Spleen (tissue), 7 donors: ENCODE measurements at regions not wholly inside any gene's neighbourhood (a gene's known extent, or its start where the extent isn't known, plus 50 kb on each side); places are given as distances from the start of the nearest gene placed in this dataset.

Experiments used
- POLR2A ChIP-seq, 3 donors: fragments of 450-650 bp; IDR thresholded peaks; one replicate each; pipeline ENCODE4 v1.5.1; 2017; ENCODE audit warnings: antibody characterized with exemption in 3 of 3, mild to moderate bottlenecking in 1 of 3
- POLR2AphosphoS5 ChIP-seq, 3 donors: sonication (generic); formaldehyde crosslinking; IDR thresholded peaks; one replicate each; pipeline ENCODE4 v1.5.1; 2017; ENCODE audit warnings: antibody characterized with exemption in 3 of 3
- TF ChIP-seq, protein P1 (sequence below), 11 experiments: fragments of 200-600 bp in 7 of 11; fragments of 450-650 bp in 4 of 11; sonication (generic) in 4 of 11; IDR thresholded peaks in 8 of 11; conservative IDR thresholded peaks in 3 of 11; 1 replicate in 7 of 11; 2 replicates in 4 of 11; pipeline versions ENCODE4 v1.4.0 to v1.8.0; 2016 to 2021; ENCODE audit warnings: antibody characterized with exemption in 11 of 11, inconsistent platforms in 4 of 11, mild to moderate bottlenecking in 1 of 11
- donor health status: DM: no; HTN: no; CAD: no; lungs with moderate emphysema.
- donor health status: DM: no; HTN: no; CAD: no.
- donor health status: DM: no; HTN: no; CAD: no.

DNA sequence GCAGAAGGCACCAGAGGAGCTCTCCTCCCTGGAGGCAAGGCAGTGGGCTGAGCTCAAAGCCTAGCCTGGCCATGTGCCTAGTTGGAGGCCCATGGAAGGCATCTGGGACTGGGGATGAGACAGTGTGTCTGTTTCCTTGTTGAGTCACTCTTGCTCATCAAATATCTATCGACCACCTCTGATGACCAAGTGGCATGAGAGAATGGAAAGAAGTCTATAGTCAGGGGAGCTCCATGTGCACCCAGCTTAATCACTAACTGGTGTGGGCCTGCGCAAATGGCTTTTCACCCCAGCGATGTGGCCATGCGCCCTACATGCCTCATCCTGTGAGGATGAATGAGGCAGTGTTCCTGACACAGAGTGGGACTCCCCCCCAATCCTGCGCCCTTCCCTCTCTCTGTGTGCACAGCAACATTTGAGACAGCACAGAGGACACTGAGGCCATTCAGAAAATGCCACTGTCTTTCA lies 229.9 kb downstream of the RPS24 start:
- TF ChIP-seq POLR2AphosphoS5 (IDR thresholded peaks at IDR 0.05) (no peak), POLR2A (IDR thresholded peaks at IDR 0.05) (no peak)
- TF ChIP-seq, protein P1, sequence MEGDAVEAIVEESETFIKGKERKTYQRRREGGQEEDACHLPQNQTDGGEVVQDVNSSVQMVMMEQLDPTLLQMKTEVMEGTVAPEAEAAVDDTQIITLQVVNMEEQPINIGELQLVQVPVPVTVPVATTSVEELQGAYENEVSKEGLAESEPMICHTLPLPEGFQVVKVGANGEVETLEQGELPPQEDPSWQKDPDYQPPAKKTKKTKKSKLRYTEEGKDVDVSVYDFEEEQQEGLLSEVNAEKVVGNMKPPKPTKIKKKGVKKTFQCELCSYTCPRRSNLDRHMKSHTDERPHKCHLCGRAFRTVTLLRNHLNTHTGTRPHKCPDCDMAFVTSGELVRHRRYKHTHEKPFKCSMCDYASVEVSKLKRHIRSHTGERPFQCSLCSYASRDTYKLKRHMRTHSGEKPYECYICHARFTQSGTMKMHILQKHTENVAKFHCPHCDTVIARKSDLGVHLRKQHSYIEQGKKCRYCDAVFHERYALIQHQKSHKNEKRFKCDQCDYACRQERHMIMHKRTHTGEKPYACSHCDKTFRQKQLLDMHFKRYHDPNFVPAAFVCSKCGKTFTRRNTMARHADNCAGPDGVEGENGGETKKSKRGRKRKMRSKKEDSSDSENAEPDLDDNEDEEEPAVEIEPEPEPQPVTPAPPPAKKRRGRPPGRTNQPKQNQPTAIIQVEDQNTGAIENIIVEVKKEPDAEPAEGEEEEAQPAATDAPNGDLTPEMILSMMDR (IDR thresholded peaks at IDR 0.05 in 8 of 11, conservative IDR thresholded peaks at IDR 0.05 in 3 of 11), result no peak
